ENCODE measurements at regions not wholly inside any gene's neighbourhood (a gene's known extent, or its start where the extent isn't known, plus 50 kb on each side); places are given as distances from the start of the nearest gene placed in this dataset.

- H3K27ac ChIP-seq (ENCODE audit: low read depth, low read length) = no peak overlapping the region
- H3K9me3 ChIP-seq (ENCODE audit: control insufficient read depth, insufficient read depth, low read length) = no peaks in the 10 kb centered on the region
- H3K27me3 ChIP-seq (ENCODE audit: control insufficient read depth, insufficient read depth, low read length) = no peaks in the 10 kb centered on the region
- H3K36me3 ChIP-seq (ENCODE audit: control insufficient read depth, insufficient read depth, low read length) = no peaks in the 10 kb centered on the region
- H3K9ac ChIP-seq (ENCODE audit: low read depth, low read length) = no peak overlapping the region
- H3K4me1 ChIP-seq (ENCODE audit: control insufficient read depth, insufficient read depth, low read length) = no peaks in the 10 kb centered on the region
- H3K4me3 ChIP-seq (ENCODE audit: low read depth, low read length) = no peak overlapping the region
Observed at GRCh38 chr15:61483599-61483998, 254.5 kb upstream of the RORA start.

GRCh38 chr15:61481886-61482285 lies 252.8 kb upstream of the RORA start:
- no peak overlapping the region for H3K27ac ChIP-seq (ENCODE audit: low read depth, low read length)
- no peaks in the 10 kb centered on the region for H3K9me3 ChIP-seq (ENCODE audit: control insufficient read depth, insufficient read depth, low read length)
- no peaks in the 10 kb centered on the region for H3K36me3 ChIP-seq (ENCODE audit: control insufficient read depth, insufficient read depth, low read length)
- no peaks in the 10 kb centered on the region for H3K27me3 ChIP-seq (ENCODE audit: control insufficient read depth, insufficient read depth, low read length)
- H3K4me3 ChIP-seq (ENCODE audit: low read depth, low read length) = no peak overlapping the region
- no peak overlapping the region for H3K9ac ChIP-seq (ENCODE audit: low read depth, low read length)
- no peaks in the 10 kb centered on the region for H3K4me1 ChIP-seq (ENCODE audit: control insufficient read depth, insufficient read depth, low read length)

- Histone ChIP-seq H3K4me3 (ENCODE audit: low read depth, low read length) (no peak overlapping the region), H3K9me3 (ENCODE audit: control insufficient read depth, insufficient read depth, low read length) (no peaks in the 10 kb centered on the region), H3K27me3 (ENCODE audit: control insufficient read depth, insufficient read depth, low read length) (no peaks in the 10 kb centered on the region), H3K9ac (ENCODE audit: low read depth, low read length) (no peak overlapping the region), H3K4me1 (ENCODE audit: control insufficient read depth, insufficient read depth, low read length) (no peaks in the 10 kb centered on the region), H3K36me3 (ENCODE audit: control insufficient read depth, insufficient read depth, low read length) (no peaks in the 10 kb centered on the region), H3K27ac (ENCODE audit: low read depth, low read length) (no peak overlapping the region)
Observed at GRCh38 chr15:61480863-61481262, 251.8 kb upstream of the RORA start.

GRCh38 chr15:61480295-61480694 lies 251.2 kb upstream of the RORA start:
- H3K4me1 ChIP-seq (ENCODE audit: control insufficient read depth, insufficient read depth, low read length) = no peaks in the 10 kb centered on the region
- no peaks in the 10 kb centered on the region for H3K27me3 ChIP-seq (ENCODE audit: control insufficient read depth, insufficient read depth, low read length)
- no peaks in the 10 kb centered on the region for H3K9me3 ChIP-seq (ENCODE audit: control insufficient read depth, insufficient read depth, low read length)
- H3K36me3 ChIP-seq (ENCODE audit: control insufficient read depth, insufficient read depth, low read length) = no peaks in the 10 kb centered on the region
- H3K9ac ChIP-seq (ENCODE audit: low read depth, low read length) = no peak overlapping the region
- H3K27ac ChIP-seq (ENCODE audit: low read depth, low read length) = no peak overlapping the region
- no peak overlapping the region for H3K4me3 ChIP-seq (ENCODE audit: low read depth, low read length)

GRCh38 chr15:61479613-61480012 lies 250.5 kb upstream of the RORA start:
- H3K9ac ChIP-seq (ENCODE audit: low read depth, low read length) = no peak overlapping the region
- no peaks in the 10 kb centered on the region for H3K4me1 ChIP-seq (ENCODE audit: control insufficient read depth, insufficient read depth, low read length)
- no peak overlapping the region for H3K4me3 ChIP-seq (ENCODE audit: low read depth, low read length)

GRCh38 chr15:61476741-61477140 lies 247.6 kb upstream of the RORA start:
- Histone ChIP-seq H3K4me1 (ENCODE audit: control insufficient read depth, insufficient read depth, low read length) (no peaks in the 10 kb centered on the region), H3K9me3 (ENCODE audit: control insufficient read depth, insufficient read depth, low read length) (no peaks in the 10 kb centered on the region), H3K27ac (ENCODE audit: low read depth, low read length) (no peak overlapping the region), H3K9ac (ENCODE audit: low read depth, low read length) (no peak overlapping the region), H3K27me3 (ENCODE audit: control insufficient read depth, insufficient read depth, low read length) (no peaks in the 10 kb centered on the region), H3K4me3 (ENCODE audit: low read depth, low read length) (no peak overlapping the region), H3K36me3 (ENCODE audit: control insufficient read depth, insufficient read depth, low read length) (no peaks in the 10 kb centered on the region)

More at GRCh38 chr15:61479613-61480012, 250.5 kb upstream of the RORA start:
- Histone ChIP-seq H3K9me3 (ENCODE audit: control insufficient read depth, insufficient read depth, low read length) (no peaks in the 10 kb centered on the region), H3K27me3 (ENCODE audit: control insufficient read depth, insufficient read depth, low read length) (no peaks in the 10 kb centered on the region), H3K27ac (ENCODE audit: low read depth, low read length) (no peak overlapping the region), H3K36me3 (ENCODE audit: control insufficient read depth, insufficient read depth, low read length) (no peaks in the 10 kb centered on the region)

GRCh38 chr15:61474796-61475195 lies 245.7 kb upstream of the RORA start:
- Histone ChIP-seq H3K4me1 (ENCODE audit: control insufficient read depth, insufficient read depth, low read length) (no peaks in the 10 kb centered on the region), H3K9ac (ENCODE audit: low read depth, low read length) (no peak overlapping the region), H3K4me3 (ENCODE audit: low read depth, low read length) (no peak overlapping the region)

GRCh38 chr15:61467823-61468222 lies 238.7 kb upstream of the RORA start:
- no peak overlapping the region for H3K4me3 ChIP-seq (ENCODE audit: low read depth, low read length)
- H3K4me1 ChIP-seq (ENCODE audit: control insufficient read depth, insufficient read depth, low read length) = no peaks in the 10 kb centered on the region
- no peak overlapping the region for H3K27ac ChIP-seq (ENCODE audit: low read depth, low read length)
- H3K36me3 ChIP-seq (ENCODE audit: control insufficient read depth, insufficient read depth, low read length) = no peaks in the 10 kb centered on the region
- H3K9ac ChIP-seq (ENCODE audit: low read depth, low read length) = no peak overlapping the region
- H3K9me3 ChIP-seq (ENCODE audit: control insufficient read depth, insufficient read depth, low read length) = peaks cover 5% of the 10 kb centered on the region; the same call in 1 of the 2 replicates
- H3K27me3 ChIP-seq (ENCODE audit: control insufficient read depth, insufficient read depth, low read length) = no peaks in the 10 kb centered on the region

More at GRCh38 chr15:61474796-61475195, 245.7 kb upstream of the RORA start:
- no peaks in the 10 kb centered on the region for H3K36me3 ChIP-seq (ENCODE audit: control insufficient read depth, insufficient read depth, low read length)
- H3K9me3 ChIP-seq (ENCODE audit: control insufficient read depth, insufficient read depth, low read length) = no peaks in the 10 kb centered on the region
- H3K27ac ChIP-seq (ENCODE audit: low read depth, low read length) = no peak overlapping the region
- H3K27me3 ChIP-seq (ENCODE audit: control insufficient read depth, insufficient read depth, low read length) = no peaks in the 10 kb centered on the region

GRCh38 chr15:61459785-61460707 lies 230.9 kb upstream of the RORA start:
- Histone ChIP-seq H3K4me1 (ENCODE audit: control insufficient read depth, insufficient read depth, low read length) (no peaks in the 10 kb centered on the region), H3K9ac (ENCODE audit: low read depth, low read length) (no peak overlapping the region), H3K27me3 (ENCODE audit: control insufficient read depth, insufficient read depth, low read length) (no peaks in the 10 kb centered on the region), H3K36me3 (ENCODE audit: control insufficient read depth, insufficient read depth, low read length) (no peaks in the 10 kb centered on the region), H3K27ac (ENCODE audit: low read depth, low read length) (no peak overlapping the region), H3K9me3 (ENCODE audit: control insufficient read depth, insufficient read depth, low read length) (peaks cover 4% of the 10 kb centered on the region; the same call in 1 of the 2 replicates), H3K4me3 (ENCODE audit: low read depth, low read length) (no peak overlapping the region)

GRCh38 chr15:61457050-61457733 lies 228.1 kb upstream of the RORA start:
- Histone ChIP-seq H3K9me3 (ENCODE audit: control insufficient read depth, insufficient read depth, low read length) (no peaks in the 10 kb centered on the region), H3K36me3 (ENCODE audit: control insufficient read depth, insufficient read depth, low read length) (no peaks in the 10 kb centered on the region), H3K9ac (ENCODE audit: low read depth, low read length) (no peak overlapping the region), H3K4me3 (ENCODE audit: low read depth, low read length) (no peak overlapping the region), H3K27me3 (ENCODE audit: control insufficient read depth, insufficient read depth, low read length) (no peaks in the 10 kb centered on the region), H3K27ac (ENCODE audit: low read depth, low read length) (no peak overlapping the region), H3K4me1 (ENCODE audit: control insufficient read depth, insufficient read depth, low read length) (no peaks in the 10 kb centered on the region)

- Histone ChIP-seq H3K27me3 (ENCODE audit: control insufficient read depth, insufficient read depth, low read length) (no peaks in the 10 kb centered on the region), H3K9me3 (ENCODE audit: control insufficient read depth, insufficient read depth, low read length) (no peaks in the 10 kb centered on the region; the same call in 1 of the 2 replicates), H3K27ac (ENCODE audit: low read depth, low read length) (no peak overlapping the region), H3K4me3 (ENCODE audit: low read depth, low read length) (no peak overlapping the region), H3K36me3 (ENCODE audit: control insufficient read depth, insufficient read depth, low read length) (no peaks in the 10 kb centered on the region), H3K4me1 (ENCODE audit: control insufficient read depth, insufficient read depth, low read length) (peaks cover 10% of the 10 kb centered on the region), H3K9ac (ENCODE audit: low read depth, low read length) (no peak overlapping the region)
Observed at GRCh38 chr15:61449186-61449702, 220.1 kb upstream of the RORA start.

Measured in HUES48 (cell line).